HCT116 (cell line): ENCODE measurements at regions not wholly inside any gene's neighbourhood (a gene's known extent, or its start where the extent isn't known, plus 50 kb on each side); places are given as distances from the start of the nearest gene placed in this dataset.

Experiments
- CEBPB ChIP-seq: IDR thresholded peaks from 2 replicates; pipeline ENCODE4 v1.6.1; 2012; ENCODE audit warnings: low read depth
- POLR2AphosphoS5 ChIP-seq: IDR thresholded peaks from 2 replicates; pipeline ENCODE4 v1.6.1; 2011; ENCODE audit warnings: mild to moderate bottlenecking, low read depth, low read length, moderate library complexity

DNA sequence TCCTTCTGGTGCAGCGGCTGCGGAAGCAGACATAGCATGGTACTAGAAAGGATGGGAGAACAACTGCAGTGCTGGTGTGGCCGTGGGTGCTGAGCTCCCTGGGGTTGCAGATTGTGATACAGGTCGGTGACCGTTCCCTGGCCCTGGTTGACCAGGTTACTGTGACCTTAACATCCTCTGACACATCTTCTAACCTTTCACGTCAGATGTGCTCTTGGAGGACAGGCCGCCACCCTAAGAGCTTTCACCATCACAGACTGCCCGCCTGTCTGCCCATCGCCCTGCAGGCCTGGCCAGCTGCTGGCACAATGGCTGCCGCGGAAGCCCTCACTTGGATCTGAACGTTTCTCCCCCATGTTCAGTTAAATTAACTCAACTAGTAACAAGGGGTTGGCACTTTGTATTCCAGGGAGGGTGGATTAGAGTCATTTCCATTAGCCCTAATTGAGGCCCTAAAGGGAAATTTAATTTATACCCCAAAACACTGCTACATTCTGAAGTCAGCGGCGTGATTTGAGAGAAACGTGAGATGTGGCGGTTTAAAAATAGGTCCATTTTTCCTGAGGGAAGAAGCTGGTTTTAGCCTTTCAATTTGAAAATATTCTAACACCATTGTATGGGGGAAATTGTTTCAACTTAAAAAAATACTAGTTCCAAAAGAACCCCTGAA, 443.9 kb upstream of the CDH4 start:
- no peak for TF ChIP-seq POLR2AphosphoS5
- no peak for TF ChIP-seq CEBPB
